Adrenal gland (tissue), 5 donors: ENCODE measurements at regions not wholly inside any gene's neighbourhood (a gene's known extent, or its start where the extent isn't known, plus 50 kb on each side); places are given as distances from the start of the nearest gene placed in this dataset.

Source experiments
- CTCF ChIP-seq, 6 experiments: fragments of 450-650 bp in 4 of 6; fragments of 200-600 bp in 2 of 6; sonication (generic) in 1 of 6; IDR thresholded peaks; 1 replicate in 5 of 6; 2 replicates in 1 of 6; pipeline versions ENCODE4 v1.5.1 to v1.8.0; 2016 to 2021; ENCODE audit warnings: antibody characterized with exemption in 6 of 6, mild to moderate bottlenecking in 2 of 6, moderate library complexity in 1 of 6
- POLR2A ChIP-seq, 2 donors: fragments of 450-650 bp; IDR thresholded peaks; one replicate each; pipeline ENCODE4 v1.6.1; 2017; ENCODE audit warnings: antibody characterized with exemption in 2 of 2, mild to moderate bottlenecking in 2 of 2, moderate library complexity in 1 of 2
- donor health status: DM: no; HTN: no; CAD: no.

GRCh38 chr5:98982880-98983279, 54.1 kb upstream of the CHD1 start:
- TF ChIP-seq CTCF (IDR thresholded peaks at IDR 0.05) (no peak), POLR2A (IDR thresholded peaks at IDR 0.05) (no peak)
